Adrenal gland (tissue), 5 donors: ENCODE measurements at regions not wholly inside any gene's neighbourhood (a gene's known extent, or its start where the extent isn't known, plus 50 kb on each side); places are given as distances from the start of the nearest gene placed in this dataset.
"Not testable (repeated sequence)": the region's sequence is repeated elsewhere in the genome, so short reads cannot be mapped to it uniquely, and the experiment has no call there.

ENCODE experiments used
- POLR2A ChIP-seq, 2 donors: fragments of 450-650 bp; IDR thresholded peaks; one replicate each; pipeline ENCODE4 v1.6.1; 2017; ENCODE audit warnings: antibody characterized with exemption in 2 of 2, mild to moderate bottlenecking in 2 of 2, moderate library complexity in 1 of 2
- TF ChIP-seq, protein P1 (sequence below), 6 experiments: fragments of 450-650 bp in 4 of 6; fragments of 200-600 bp in 2 of 6; sonication (generic) in 1 of 6; IDR thresholded peaks; 1 replicate in 5 of 6; 2 replicates in 1 of 6; pipeline versions ENCODE4 v1.5.1 to v1.8.0; 2016 to 2021; ENCODE audit warnings: antibody characterized with exemption in 6 of 6, mild to moderate bottlenecking in 2 of 6, moderate library complexity in 1 of 6
- donor health status: DM: no; HTN: no; CAD: no.

DNA sequence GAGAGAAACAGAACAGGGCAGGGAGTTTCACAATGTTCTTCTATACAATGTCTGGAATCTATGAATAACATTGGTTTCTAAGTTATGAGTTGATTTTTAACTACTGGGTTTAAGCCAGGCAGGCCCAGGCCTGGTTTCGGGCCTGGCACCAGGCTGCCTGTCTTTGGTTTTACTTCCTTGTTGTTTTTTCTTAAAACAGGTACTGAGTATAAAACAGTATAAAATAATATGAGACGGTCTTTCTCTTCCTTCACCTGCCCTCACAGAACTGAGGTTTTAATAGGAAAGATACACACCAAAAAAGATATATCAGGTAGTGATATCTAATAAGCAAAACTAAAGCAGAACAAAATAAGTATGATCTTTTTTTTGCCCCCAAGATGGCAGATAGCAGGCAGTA, 52.0 kb downstream of the CRPPA start:
- not testable (repeated sequence) for TF ChIP-seq POLR2A (IDR thresholded peaks at IDR 0.05)
- TF ChIP-seq, protein P1, sequence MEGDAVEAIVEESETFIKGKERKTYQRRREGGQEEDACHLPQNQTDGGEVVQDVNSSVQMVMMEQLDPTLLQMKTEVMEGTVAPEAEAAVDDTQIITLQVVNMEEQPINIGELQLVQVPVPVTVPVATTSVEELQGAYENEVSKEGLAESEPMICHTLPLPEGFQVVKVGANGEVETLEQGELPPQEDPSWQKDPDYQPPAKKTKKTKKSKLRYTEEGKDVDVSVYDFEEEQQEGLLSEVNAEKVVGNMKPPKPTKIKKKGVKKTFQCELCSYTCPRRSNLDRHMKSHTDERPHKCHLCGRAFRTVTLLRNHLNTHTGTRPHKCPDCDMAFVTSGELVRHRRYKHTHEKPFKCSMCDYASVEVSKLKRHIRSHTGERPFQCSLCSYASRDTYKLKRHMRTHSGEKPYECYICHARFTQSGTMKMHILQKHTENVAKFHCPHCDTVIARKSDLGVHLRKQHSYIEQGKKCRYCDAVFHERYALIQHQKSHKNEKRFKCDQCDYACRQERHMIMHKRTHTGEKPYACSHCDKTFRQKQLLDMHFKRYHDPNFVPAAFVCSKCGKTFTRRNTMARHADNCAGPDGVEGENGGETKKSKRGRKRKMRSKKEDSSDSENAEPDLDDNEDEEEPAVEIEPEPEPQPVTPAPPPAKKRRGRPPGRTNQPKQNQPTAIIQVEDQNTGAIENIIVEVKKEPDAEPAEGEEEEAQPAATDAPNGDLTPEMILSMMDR (IDR thresholded peaks at IDR 0.05) = not testable (repeated sequence)
